HCT116 (cell line): ENCODE measurements at regions not wholly inside any gene's neighbourhood (a gene's known extent, or its start where the extent isn't known, plus 50 kb on each side); places are given as distances from the start of the nearest gene placed in this dataset.

ENCODE experiments used
- ATF3 ChIP-seq: IDR thresholded peaks from 2 replicates; pipeline ENCODE4 v1.6.1; 2012
- CEBPB ChIP-seq: IDR thresholded peaks from 2 replicates; pipeline ENCODE4 v1.6.1; 2012; ENCODE audit warnings: low read depth
- CTCF ChIP-seq, 3 experiments: fragments of 200-600 bp in 1 of 3; sonication (generic) in 1 of 3; IDR thresholded peaks in 2 of 3; conservative IDR thresholded peaks in 1 of 3; 2 replicates each; pipeline ENCODE4 v1.5.1; 2012 to 2017; ENCODE audit warnings: low read depth in 2 of 3, low read length in 2 of 3, antibody characterized with exemption in 1 of 3, borderline replicate concordance in 1 of 3, control low read depth in 1 of 3, mild to moderate bottlenecking in 1 of 3, mixed read lengths in 1 of 3, mixed run types in 1 of 3, moderate library complexity in 1 of 3; ENCODE audit not compliant: insufficient read depth in 1 of 3
- ELF1 ChIP-seq: IDR thresholded peaks from 2 replicates; pipeline ENCODE4 v1.6.1; 2012; ENCODE audit warnings: low read depth, borderline replicate concordance
- EZH2 ChIP-seq: fragments of 200-600 bp; sonication (generic); IDR thresholded peaks from 2 replicates; pipeline ENCODE4 v1.6.1; 2017; ENCODE audit warnings: antibody characterized with exemption, mixed run types
- JUND ChIP-seq: IDR thresholded peaks from 2 replicates; pipeline ENCODE4 v1.6.1; 2012
- MAX ChIP-seq: IDR thresholded peaks from 2 replicates; pipeline ENCODE4 v1.6.1; 2012
- POLR2A ChIP-seq: IDR thresholded peaks from 2 replicates; pipeline ENCODE4 v1.7.0; 2011; ENCODE audit warnings: borderline replicate concordance; ENCODE audit not compliant: insufficient read depth, insufficient read length; ENCODE audit errors: extremely low read depth
- POLR2AphosphoS5 ChIP-seq: IDR thresholded peaks from 2 replicates; pipeline ENCODE4 v1.6.1; 2011; ENCODE audit warnings: mild to moderate bottlenecking, low read depth, low read length, moderate library complexity
- SIN3A ChIP-seq: IDR thresholded peaks from 2 replicates; pipeline ENCODE4 v1.6.1; 2012; ENCODE audit warnings: low read depth
- SRF ChIP-seq: IDR thresholded peaks from 2 replicates; pipeline ENCODE4 v1.6.1; 2012; ENCODE audit warnings: low read depth
- ZFX ChIP-seq: fragments of 450-650 bp; IDR thresholded peaks from 2 replicates; pipeline ENCODE4 v1.6.1; 2017
- ZNF274 ChIP-seq: fragments of 200-500 bp; sonication (Bioruptor generic); IDR thresholded peaks from 2 replicates; pipeline ENCODE4 v1.6.1; 2014; ENCODE audit warnings: mild to moderate bottlenecking, low read depth, low read length, inconsistent platforms

GRCh38 chr5:39670955-39671354 is 246.2 kb upstream of the DAB2 start:
- TF ChIP-seq POLR2A = no peak
- no peak for TF ChIP-seq POLR2AphosphoS5
- TF ChIP-seq JUND = no peak
- no peak for TF ChIP-seq CTCF (IDR thresholded peaks at IDR 0.05 in 2 of 3, conservative IDR thresholded peaks at IDR 0.05 in 1 of 3; ENCODE audit: borderline replicate concordance in 1 of 3, insufficient read depth in 1 of 3, low read depth in 2 of 3, low read length in 2 of 3)
- no peak for TF ChIP-seq SIN3A
- no peak for TF ChIP-seq ZFX
- TF ChIP-seq EZH2 = no peak
- no peak for TF ChIP-seq SRF
- no peak for TF ChIP-seq ELF1
- TF ChIP-seq CEBPB = no peak
- no peak for TF ChIP-seq ATF3
- no peak for TF ChIP-seq MAX
- TF ChIP-seq ZNF274 = no peak
